ENCODE measurements at regions not wholly inside any gene's neighbourhood (a gene's known extent, or its start where the extent isn't known, plus 50 kb on each side); places are given as distances from the start of the nearest gene placed in this dataset.
"Not testable (repeated sequence)": the region's sequence is repeated elsewhere in the genome, so short reads cannot be mapped to it uniquely, and the experiment has no call there.

DNA sequence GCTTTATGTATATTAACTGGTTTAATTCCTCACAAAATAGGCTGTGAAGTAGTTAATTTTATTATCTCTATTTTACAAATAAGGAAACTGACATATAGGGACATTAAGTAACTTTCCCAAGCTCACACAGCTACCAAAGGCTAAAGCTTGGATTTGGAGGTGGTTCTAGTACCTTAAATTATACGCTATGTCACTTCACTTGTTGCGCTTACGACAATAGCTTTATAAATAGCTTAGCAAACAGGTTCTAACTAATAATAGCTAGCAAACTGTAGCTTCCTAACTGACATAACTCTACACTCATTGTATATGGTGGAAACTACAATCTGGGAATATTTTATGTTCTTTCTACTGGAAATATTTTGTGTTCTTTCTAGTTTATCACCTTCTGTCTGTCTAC is 666.4 kb upstream of the CPEB2 start:
- DNase-seq: no peak

GRCh38 chr4:14336656-14337055 is 665.6 kb upstream of the CPEB2 start:
- DNase-seq: no peak

DNA sequence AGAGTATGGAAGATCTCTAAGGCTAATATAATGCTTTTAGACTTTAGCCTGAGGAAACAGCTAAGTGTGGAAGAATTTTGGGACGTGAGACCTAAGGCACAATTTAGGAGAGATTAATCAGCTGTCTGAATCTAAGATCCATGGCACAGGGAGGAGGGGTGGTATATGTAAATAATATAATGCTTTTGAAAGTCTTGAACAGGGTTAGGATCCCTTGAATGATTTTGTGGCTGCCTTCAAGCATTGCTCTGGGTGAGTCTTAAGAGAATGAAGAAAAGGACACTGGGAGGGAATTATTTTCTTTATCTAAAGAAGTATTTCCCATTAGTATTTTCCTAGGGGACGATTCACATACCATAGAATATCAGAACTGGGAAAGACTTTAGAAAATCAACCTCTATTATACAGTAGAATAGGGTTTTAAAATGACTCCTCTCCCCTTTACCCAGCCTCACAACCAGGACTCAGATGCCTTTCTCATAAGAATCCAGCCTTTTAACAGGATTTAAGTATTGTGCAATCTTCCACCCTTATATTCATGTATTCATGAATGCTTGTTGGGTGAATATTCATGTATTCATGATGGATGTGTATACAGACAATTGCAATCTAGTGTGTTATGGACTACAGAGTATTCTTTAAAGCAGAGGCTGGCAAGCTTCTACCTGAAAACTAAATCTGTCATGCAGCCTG is 664.2 kb upstream of the CPEB2 start:
- DNase-seq: no peak

GRCh38 chr4:14338585-14339265 is 663.6 kb upstream of the CPEB2 start:
- no peak for DNase-seq

DNA sequence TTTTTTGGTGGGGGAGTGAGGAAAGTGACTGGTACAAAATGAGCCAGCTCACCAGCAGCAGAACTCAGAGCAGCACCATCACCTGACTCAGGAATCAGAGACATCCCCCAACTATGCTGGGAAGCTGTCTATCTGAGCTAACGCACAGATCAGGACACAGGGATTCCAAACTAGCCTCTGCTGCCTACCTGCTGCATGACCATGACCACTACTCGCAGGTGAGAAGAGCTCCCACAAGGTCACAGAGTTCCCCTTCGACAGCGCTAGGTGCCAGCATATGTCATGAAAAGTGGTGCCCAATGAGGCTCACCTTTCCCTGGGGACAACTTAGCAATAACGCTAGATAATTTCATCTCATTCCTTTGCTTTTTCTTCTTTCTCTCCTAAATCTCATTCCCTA is 662.6 kb upstream of the CPEB2 start:
- DNase-seq: no peak

DNA sequence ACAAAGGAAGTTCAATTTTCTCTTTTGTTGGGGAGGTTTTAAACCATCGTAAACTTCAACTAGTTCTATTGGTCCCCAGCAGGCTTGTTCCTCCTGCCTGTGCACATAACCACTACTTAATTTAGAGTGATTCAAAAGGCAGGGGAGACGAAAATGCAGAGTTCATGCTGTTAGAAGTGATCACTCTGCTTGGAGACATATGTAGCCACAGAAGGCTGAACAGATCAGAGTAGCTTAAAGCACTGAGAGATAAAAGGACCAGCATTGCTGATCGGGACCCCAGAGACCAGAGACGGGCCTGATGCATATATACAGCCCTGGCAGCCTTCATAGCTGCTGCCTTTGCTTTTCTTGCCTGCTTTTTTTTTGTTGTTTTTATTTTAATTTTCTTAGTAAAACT is 662.0 kb upstream of the CPEB2 start:
- DNase-seq: no peak

DNA sequence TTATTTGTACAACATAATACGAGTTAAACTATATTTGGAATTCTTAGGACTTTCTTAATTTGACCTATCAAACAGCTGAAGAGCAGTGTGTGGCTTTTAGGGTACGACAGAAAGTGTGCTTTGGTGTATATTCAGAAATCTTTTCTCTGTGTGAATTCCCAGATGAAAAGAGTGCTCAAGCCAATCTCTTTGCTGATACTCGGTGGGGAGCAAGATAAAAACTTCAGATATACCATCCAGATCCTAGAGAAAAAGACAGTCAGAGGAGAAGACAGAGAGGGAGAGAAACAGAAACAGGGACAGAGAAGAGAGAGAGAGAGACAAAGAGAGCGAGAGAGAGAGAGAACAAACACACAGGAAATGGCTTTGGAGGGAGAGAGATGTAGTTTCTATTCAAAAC is 658.3 kb upstream of the CPEB2 start:
- DNase-seq: no peak

DNA sequence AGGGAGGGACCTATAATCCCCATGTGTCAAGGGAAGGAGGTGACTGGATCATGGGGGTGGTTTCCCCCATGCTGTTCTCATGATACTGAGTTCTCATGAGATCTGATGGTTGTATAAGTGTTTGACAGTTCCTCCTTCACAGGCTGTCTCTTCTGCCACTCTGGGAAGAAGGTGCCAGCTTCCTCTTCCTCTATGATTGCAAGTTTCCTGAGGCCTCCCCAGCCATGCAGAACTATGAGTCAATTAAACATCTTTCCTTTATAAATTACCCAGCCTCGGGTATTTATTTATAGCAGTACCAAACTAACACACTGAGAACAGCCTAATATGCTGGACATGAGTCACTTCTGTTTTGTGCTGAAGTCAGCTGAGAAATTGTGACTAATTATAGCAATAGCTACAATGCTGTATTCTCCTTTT is 656.9 kb upstream of the CPEB2 start:
- no peak for DNase-seq

DNA sequence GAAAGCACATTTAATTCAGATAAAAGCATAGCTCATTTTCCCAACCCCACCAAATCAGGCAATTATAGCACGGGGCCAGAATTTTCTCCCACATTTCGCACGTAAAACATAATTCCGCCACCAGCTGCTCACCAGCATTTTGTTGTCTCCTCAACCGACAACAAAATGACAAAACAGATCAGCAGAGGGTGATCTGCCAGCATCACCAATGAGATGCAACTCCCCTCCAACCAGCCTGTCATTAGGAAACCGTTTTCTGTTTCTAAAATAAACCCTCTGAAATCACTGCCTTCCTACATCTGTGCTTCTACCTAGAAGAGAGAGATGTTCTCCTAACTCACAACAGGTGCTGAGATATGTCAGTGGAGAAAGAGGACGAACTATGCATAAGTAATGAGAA is 654.8 kb upstream of the CPEB2 start:
- DNase-seq: no peak

GRCh38 chr4:14348506-14348905 is 653.8 kb upstream of the CPEB2 start:
- no peak for DNase-seq

- not testable (repeated sequence) for DNase-seq
These were observed 643.6 kb upstream of the CPEB2 start for GRCh38 chr4:14358544-14359160.

- DNase-seq: no peak
These were observed 642.3 kb upstream of the CPEB2 start for GRCh38 chr4:14359991-14360390.

- no peak for DNase-seq
These were observed 641.2 kb upstream of the CPEB2 start for GRCh38 chr4:14361084-14361483.

GRCh38 chr4:14362385-14362784 is 639.9 kb upstream of the CPEB2 start:
- no peak for DNase-seq

DNA sequence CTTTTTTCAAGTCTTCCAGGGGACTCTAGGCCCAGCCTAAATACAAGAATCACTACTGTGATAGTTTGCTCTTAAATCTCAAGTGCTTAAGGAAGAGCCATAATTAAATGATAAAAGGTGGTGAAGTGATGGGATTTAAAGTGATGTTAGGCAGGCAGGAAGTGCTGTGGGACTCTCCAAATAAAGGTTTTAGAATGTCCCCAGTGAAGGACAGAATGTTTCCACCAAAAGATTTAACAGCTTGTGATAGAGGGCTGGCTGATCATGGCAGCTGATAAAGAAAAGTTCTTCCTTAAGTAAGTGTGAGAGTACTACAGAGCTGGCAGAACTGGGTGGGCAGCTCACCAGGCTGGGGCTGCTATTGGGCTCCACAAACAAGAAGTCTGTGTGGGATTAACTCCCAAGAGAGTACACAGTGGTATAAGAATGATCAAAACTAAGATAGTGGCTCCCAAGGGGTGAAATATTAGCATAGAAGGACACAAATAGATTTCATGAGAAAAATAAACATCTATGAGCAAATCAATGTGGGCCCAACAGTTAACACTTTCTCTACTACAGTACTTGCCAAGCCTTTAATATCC is 637.2 kb upstream of the CPEB2 start:
- DNase-seq: no peak

- DNase-seq: no peak
These were observed 633.9 kb upstream of the CPEB2 start for GRCh38 chr4:14368391-14368790.

DNA sequence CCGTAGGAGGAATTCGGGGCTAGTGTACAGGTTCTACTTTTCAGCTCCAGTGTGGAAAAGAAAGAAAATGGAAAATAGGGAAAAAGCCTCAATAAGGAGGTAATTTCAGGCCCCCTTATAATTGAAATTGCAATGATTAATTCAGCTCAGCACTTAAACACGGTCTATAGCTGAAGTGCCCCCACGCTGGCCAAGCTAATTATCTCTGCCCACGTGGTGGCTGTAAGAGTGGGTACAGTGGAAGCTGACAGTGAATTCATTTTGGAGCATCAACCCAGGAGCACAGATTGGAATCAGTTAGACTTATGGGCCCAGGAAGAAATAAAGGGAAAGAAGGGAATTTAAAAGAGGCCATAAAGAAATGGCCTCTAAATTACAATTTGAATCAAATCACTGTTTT is 631.1 kb upstream of the CPEB2 start:
- DNase-seq: no peak

DNA sequence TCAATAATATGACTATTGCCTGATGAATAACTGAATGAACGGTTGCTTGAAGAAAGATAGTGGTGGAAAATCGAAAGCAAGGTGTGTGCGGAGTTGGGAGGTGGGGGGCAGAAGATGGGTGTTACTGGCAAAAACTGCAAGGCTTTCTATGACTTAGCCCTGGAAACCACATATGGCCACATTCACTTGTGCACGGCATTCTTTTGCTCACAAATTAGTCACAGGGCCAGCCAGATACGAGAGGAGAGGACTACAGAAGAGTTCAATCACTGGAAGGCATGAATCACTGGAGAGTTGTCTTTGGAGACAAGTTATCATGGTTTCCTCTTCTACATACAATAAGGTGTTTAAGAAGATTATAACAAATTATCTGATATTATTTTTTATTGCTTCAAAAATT is 626.5 kb upstream of the CPEB2 start:
- DNase-seq: no peak

DNA sequence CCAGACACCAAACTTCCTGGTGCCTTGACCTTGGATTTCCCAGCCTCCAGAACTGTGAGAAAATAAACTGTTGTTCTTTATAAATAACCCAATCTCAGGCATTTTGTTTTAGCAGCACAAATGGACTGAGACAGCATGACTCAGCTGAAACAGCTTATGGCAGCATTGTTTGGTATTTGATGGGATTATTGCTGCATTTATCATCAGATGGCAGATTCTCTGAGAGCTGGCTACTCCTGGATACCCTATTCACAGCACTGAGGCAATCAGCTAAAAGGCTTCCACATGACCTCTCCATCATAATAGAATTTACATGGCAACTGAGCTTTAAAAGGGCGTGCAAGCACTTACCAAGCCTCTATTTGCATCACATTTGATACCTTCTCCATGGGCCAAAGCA is 623.1 kb upstream of the CPEB2 start:
- no peak for DNase-seq

DNA sequence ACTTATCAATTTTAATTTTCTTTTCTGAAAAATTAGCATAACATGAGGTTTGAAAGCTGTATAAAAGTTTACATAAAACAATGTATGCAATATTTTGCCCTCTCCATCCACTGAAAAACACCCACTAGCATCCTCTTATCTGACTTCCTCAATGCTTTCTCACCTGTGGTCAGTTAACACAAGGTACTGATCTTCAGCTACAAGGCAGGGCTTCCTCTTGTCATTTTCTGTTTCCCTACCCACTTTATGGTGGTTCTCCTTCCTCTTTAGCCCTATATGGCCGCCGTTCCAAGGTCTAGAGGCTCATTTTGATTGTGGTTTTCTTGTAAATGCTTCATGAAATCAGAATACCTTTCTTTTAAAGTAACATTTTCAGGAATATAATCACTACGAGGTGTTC is 618.6 kb upstream of the CPEB2 start:
- no peak for DNase-seq

GRCh38 chr4:14384824-14385223 is 617.5 kb upstream of the CPEB2 start:
- no peak for DNase-seq

GRCh38 chr4:14386196-14386595 is 616.1 kb upstream of the CPEB2 start:
- no peak for DNase-seq

GRCh38 chr4:14387647-14388046 is 614.6 kb upstream of the CPEB2 start:
- DNase-seq: no peak

DNA sequence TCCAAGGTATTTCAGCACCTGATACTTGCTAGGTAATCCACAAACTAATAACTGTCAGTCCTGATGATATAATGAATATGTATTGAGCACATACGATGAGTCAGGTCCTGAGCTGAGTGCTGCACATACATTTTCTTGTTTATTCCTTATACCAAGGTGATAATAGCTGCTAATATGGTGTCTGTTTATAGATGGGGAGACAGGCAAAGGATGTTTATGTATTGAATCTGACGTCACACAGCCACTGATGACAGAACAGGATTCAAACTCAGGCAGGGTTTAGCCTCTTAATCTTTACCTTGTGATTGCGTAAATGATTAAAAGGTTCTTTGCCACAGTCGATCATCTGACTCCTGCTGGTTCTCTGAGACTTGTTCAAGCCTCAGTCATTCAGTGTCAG is 609.9 kb upstream of the CPEB2 start:
- no peak for DNase-seq
